Vagina (tissue), 2 donors: ENCODE measurements at regions not wholly inside any gene's neighbourhood (a gene's known extent, or its start where the extent isn't known, plus 50 kb on each side); places are given as distances from the start of the nearest gene placed in this dataset.
"Not testable (repeated sequence)": the region's sequence is repeated elsewhere in the genome, so short reads cannot be mapped to it uniquely, and the experiment has no call there.

ENCODE experiments used
- DNase-seq, 2 donors: peaks; one replicate each; pipeline ENCODE4 v3.0.0-alpha.2; 2017; ENCODE audit errors: extremely low spot score in 2 of 2
- H3K27ac ChIP-seq: fragments of 200-600 bp; sonication (generic); one replicate; pipeline ENCODE4 v1.5.1; 2019
- H3K27me3 ChIP-seq: fragments of 200-600 bp; sonication (generic); one replicate; pipeline ENCODE4 v1.5.1; 2019
- H3K36me3 ChIP-seq, 2 donors: fragments of 200-600 bp; sonication (generic); one replicate each; pipeline ENCODE4 v1.5.1; 2017 to 2019
- H3K4me1 ChIP-seq: fragments of 200-600 bp; sonication (generic); one replicate; pipeline ENCODE4 v1.5.1; 2019
- H3K4me3 ChIP-seq, 2 donors: fragments of 200-600 bp; sonication (generic); 1 replicate in 1 of 2; 2 replicates in 1 of 2; pipeline ENCODE4 v1.5.1; 2016 to 2019
- H3K9me3 ChIP-seq: fragments of 200-600 bp; sonication (generic); one replicate; pipeline ENCODE4 v1.5.1; 2019
- CTCF ChIP-seq, 3 experiments: fragments of 450-650 bp in 2 of 3; fragments of 200-600 bp in 1 of 3; sonication (generic) in 1 of 3; IDR thresholded peaks; one replicate each; pipeline ENCODE4 v1.5.1; 2017 to 2019; ENCODE audit warnings: antibody characterized with exemption in 3 of 3, mild to moderate bottlenecking in 2 of 3, moderate library complexity in 2 of 3
- POLR2A ChIP-seq, 2 donors: fragments of 450-650 bp; IDR thresholded peaks; one replicate each; pipeline ENCODE4 v1.6.1; 2017; ENCODE audit warnings: antibody characterized with exemption in 2 of 2, mild to moderate bottlenecking in 2 of 2, moderate library complexity in 2 of 2
- POLR2AphosphoS5 ChIP-seq, 2 donors: sonication (generic); formaldehyde crosslinking; IDR thresholded peaks; one replicate each; pipeline ENCODE4 v1.9.0; 2017; ENCODE audit warnings: antibody characterized with exemption in 2 of 2, mild to moderate bottlenecking in 2 of 2, low read depth in 1 of 2; ENCODE audit not compliant: insufficient read depth in 1 of 2
- intact Hi-C: fragments of 100-400 bp; cut with DNase I; formaldehyde crosslinking; loops from one replicate; pipeline ENCODE4 v1.15.1; 2023

GRCh38 chr10:16193241-16193640 is 243.6 kb upstream of the PTER start:
- intact Hi-C loops = no loop called here
- TF ChIP-seq CTCF (IDR thresholded peaks at IDR 0.05) = no peak
- TF ChIP-seq POLR2AphosphoS5 (IDR thresholded peaks at IDR 0.05; ENCODE audit: insufficient read depth in 1 of 2, low read depth in 1 of 2) = no peak
- no peak for TF ChIP-seq POLR2A (IDR thresholded peaks at IDR 0.05)
- H3K9me3 ChIP-seq = no peaks in the 10 kb centered on the region
- H3K4me1 ChIP-seq = no peaks in the 10 kb centered on the region
- H3K27ac ChIP-seq = no peak overlapping the region
- no peak for DNase-seq
- no peaks in the 10 kb centered on the region for H3K36me3 ChIP-seq
- no peaks in the 10 kb centered on the region for H3K27me3 ChIP-seq
- H3K4me3 ChIP-seq = no peak overlapping the region

- no peak for TF ChIP-seq POLR2AphosphoS5 (IDR thresholded peaks at IDR 0.05; ENCODE audit: insufficient read depth in 1 of 2, low read depth in 1 of 2)
- no peak for TF ChIP-seq POLR2A (IDR thresholded peaks at IDR 0.05)
- TF ChIP-seq CTCF (IDR thresholded peaks at IDR 0.05) = no peak
- DNase-seq = no peak
- Histone ChIP-seq H3K4me3 (no peak overlapping the region), H3K27me3 (no peaks in the 10 kb centered on the region), H3K27ac (no peak overlapping the region), H3K4me1 (no peaks in the 10 kb centered on the region), H3K36me3 (no peaks in the 10 kb centered on the region), H3K9me3 (no peaks in the 10 kb centered on the region)
- intact Hi-C loops = no loop called here
Measured at GRCh38 chr10:16195178-16195769, 241.5 kb upstream of the PTER start.

GRCh38 chr10:16195894-16196293 is 240.9 kb upstream of the PTER start:
- H3K4me3 ChIP-seq = no peak overlapping the region

GRCh38 chr10:16199216-16199615 is 237.6 kb upstream of the PTER start:
- H3K27me3 ChIP-seq = no peaks in the 10 kb centered on the region
- no peak overlapping the region for H3K4me3 ChIP-seq
- no peak for DNase-seq
- TF ChIP-seq POLR2A (IDR thresholded peaks at IDR 0.05) (no peak), POLR2AphosphoS5 (IDR thresholded peaks at IDR 0.05; ENCODE audit: insufficient read depth in 1 of 2, low read depth in 1 of 2) (no peak), CTCF (IDR thresholded peaks at IDR 0.05) (no peak)
- H3K4me1 ChIP-seq = no peaks in the 10 kb centered on the region
- no peaks in the 10 kb centered on the region for H3K9me3 ChIP-seq
- intact Hi-C loops = no loop called here
- H3K27ac ChIP-seq = no peak overlapping the region
- no peaks in the 10 kb centered on the region for H3K36me3 ChIP-seq

More at GRCh38 chr10:16195894-16196293, 240.9 kb upstream of the PTER start:
- TF ChIP-seq POLR2AphosphoS5 (IDR thresholded peaks at IDR 0.05; ENCODE audit: insufficient read depth in 1 of 2, low read depth in 1 of 2) (no peak), CTCF (IDR thresholded peaks at IDR 0.05) (no peak), POLR2A (IDR thresholded peaks at IDR 0.05) (no peak)
- intact Hi-C loops = no loop called here
- Histone ChIP-seq H3K4me1 (no peaks in the 10 kb centered on the region), H3K36me3 (no peaks in the 10 kb centered on the region), H3K9me3 (no peaks in the 10 kb centered on the region), H3K27me3 (no peaks in the 10 kb centered on the region), H3K27ac (no peak overlapping the region)
- no peak for DNase-seq

- H3K4me1 ChIP-seq, H3K27me3 ChIP-seq, H3K36me3 ChIP-seq, DNase-seq, H3K27ac ChIP-seq, H3K4me3 ChIP-seq, H3K9me3 ChIP-seq, intact Hi-C loops: not testable (repeated sequence)
Measured at GRCh38 chr10:16223618-16224017, 213.2 kb upstream of the PTER start.
